ENCODE measurements at regions not wholly inside any gene's neighbourhood (a gene's known extent, or its start where the extent isn't known, plus 50 kb on each side); places are given as distances from the start of the nearest gene placed in this dataset.

- TF ChIP-seq EZH2 (optimal IDR thresholded peaks at IDR 0.05; ENCODE audit: low read depth, low read length) (no peak), EZH2phosphoT487 (IDR thresholded peaks at IDR 0.05; ENCODE audit: low read length) (no peak), CTCF (IDR thresholded peaks at IDR 0.05; ENCODE audit: low read length) (no peak)
- Histone ChIP-seq H3K4me3 (ENCODE audit: low read length) (no peak overlapping the region), H4K20me1 (ENCODE audit: insufficient read depth, low read length) (no peaks in the 10 kb centered on the region), H3K9ac (ENCODE audit: low read length) (no peak overlapping the region), H3K9me2 (replicated peaks; ENCODE audit: insufficient read depth, low read length) (no peaks in the 10 kb centered on the region), H3K36me3 (replicated peaks; ENCODE audit: insufficient read depth, low read length) (no peaks in the 10 kb centered on the region), H3F3A (ENCODE audit: insufficient read depth, low read length) (no peaks in the 10 kb centered on the region), H2AFZ (ENCODE audit: low read length) (no peak overlapping the region), H3K27me3 (replicated peaks; ENCODE audit: insufficient read depth, low read length) (no peaks in the 10 kb centered on the region), H3K4me2 (ENCODE audit: low read depth, low read length) (no peak overlapping the region), H3K27ac (ENCODE audit: low read length) (no peak overlapping the region), H3K79me2 (ENCODE audit: low read length) (no peaks in the 10 kb centered on the region), H3K9me3 (replicated peaks; ENCODE audit: insufficient read depth, low read length) (no peaks in the 10 kb centered on the region), H3K4me1 (ENCODE audit: low read length) (no peaks in the 10 kb centered on the region)
- no peak for DNase-seq
These were observed 417.0 kb downstream of the ARHGEF28 start for GRCh38 chr5:74042959-74043358.

- no peak overlapping the region for H2AFZ ChIP-seq (ENCODE audit: low read length)
These were observed 416.6 kb downstream of the ARHGEF28 start for GRCh38 chr5:74042559-74042958.

GRCh38 chr5:74041913-74042312, 415.9 kb downstream of the ARHGEF28 start:
- no peaks in the 10 kb centered on the region for H3K79me2 ChIP-seq (ENCODE audit: low read length)
- DNase-seq = no peak
- TF ChIP-seq EZH2 (optimal IDR thresholded peaks at IDR 0.05; ENCODE audit: low read depth, low read length) (no peak), EZH2phosphoT487 (IDR thresholded peaks at IDR 0.05; ENCODE audit: low read length) (no peak), CTCF (IDR thresholded peaks at IDR 0.05; ENCODE audit: low read length) (no peak)
- no peak overlapping the region for H3K9ac ChIP-seq (ENCODE audit: low read length)
- H3K9me3 ChIP-seq (replicated peaks; ENCODE audit: insufficient read depth, low read length) = no peaks in the 10 kb centered on the region
- no peaks in the 10 kb centered on the region for H3K9me2 ChIP-seq (replicated peaks; ENCODE audit: insufficient read depth, low read length)
- H3F3A ChIP-seq (ENCODE audit: insufficient read depth, low read length) = no peaks in the 10 kb centered on the region
- no peaks in the 10 kb centered on the region for H3K27me3 ChIP-seq (replicated peaks; ENCODE audit: insufficient read depth, low read length)
- H3K4me2 ChIP-seq (ENCODE audit: low read depth, low read length) = no peak overlapping the region
- H3K36me3 ChIP-seq (replicated peaks; ENCODE audit: insufficient read depth, low read length) = no peaks in the 10 kb centered on the region
- H2AFZ ChIP-seq (ENCODE audit: low read length) = no peak overlapping the region
- H4K20me1 ChIP-seq (ENCODE audit: insufficient read depth, low read length) = no peaks in the 10 kb centered on the region
- H3K27ac ChIP-seq (ENCODE audit: low read length) = no peak overlapping the region
- H3K4me3 ChIP-seq (ENCODE audit: low read length) = no peak overlapping the region
- H3K4me1 ChIP-seq (ENCODE audit: low read length) = no peaks in the 10 kb centered on the region

More at GRCh38 chr5:74042559-74042958, 416.6 kb downstream of the ARHGEF28 start:
- no peak overlapping the region for H3K4me3 ChIP-seq (ENCODE audit: low read length)
- H4K20me1 ChIP-seq (ENCODE audit: insufficient read depth, low read length) = no peaks in the 10 kb centered on the region
- no peaks in the 10 kb centered on the region for H3K9me2 ChIP-seq (replicated peaks; ENCODE audit: insufficient read depth, low read length)
- H3K9me3 ChIP-seq (replicated peaks; ENCODE audit: insufficient read depth, low read length) = no peaks in the 10 kb centered on the region
- no peaks in the 10 kb centered on the region for H3K27me3 ChIP-seq (replicated peaks; ENCODE audit: insufficient read depth, low read length)
- no peak overlapping the region for H3K27ac ChIP-seq (ENCODE audit: low read length)
- no peak overlapping the region for H3K4me2 ChIP-seq (ENCODE audit: low read depth, low read length)
- no peaks in the 10 kb centered on the region for H3K4me1 ChIP-seq (ENCODE audit: low read length)
- TF ChIP-seq EZH2phosphoT487 (IDR thresholded peaks at IDR 0.05; ENCODE audit: low read length) = no peak
- TF ChIP-seq CTCF (IDR thresholded peaks at IDR 0.05; ENCODE audit: low read length) = no peak
- no peak for TF ChIP-seq EZH2 (optimal IDR thresholded peaks at IDR 0.05; ENCODE audit: low read depth, low read length)
- H3K79me2 ChIP-seq (ENCODE audit: low read length) = no peaks in the 10 kb centered on the region
- no peak for DNase-seq
- no peaks in the 10 kb centered on the region for H3K36me3 ChIP-seq (replicated peaks; ENCODE audit: insufficient read depth, low read length)
- no peak overlapping the region for H3K9ac ChIP-seq (ENCODE audit: low read length)
- no peaks in the 10 kb centered on the region for H3F3A ChIP-seq (ENCODE audit: insufficient read depth, low read length)
